Cardiac muscle cell (in vitro differentiated cells and primary cell): ENCODE measurements at regions not wholly inside any gene's neighbourhood (a gene's known extent, or its start where the extent isn't known, plus 50 kb on each side); places are given as distances from the start of the nearest gene placed in this dataset.

Experiments used
- DNase-seq, 2 donors: peaks; one replicate each; pipeline versions ENCODE4 v3.0.0 to v3.0.0-alpha.2; 2010 to 2017; ENCODE audit warnings: low read depth in 1 of 2, low spot score in 1 of 2
- H3K27ac ChIP-seq: fragments of 200-600 bp; sonication (generic); 2 replicates; pipeline ENCODE4 v1.5.1; 2016
- H3K27me3 ChIP-seq: fragments of 200-600 bp; sonication (generic); 2 replicates; pipeline ENCODE4 v1.6.0; 2016; ENCODE audit warnings: control low read depth
- H3K36me3 ChIP-seq: fragments of 200-600 bp; sonication (generic); 2 replicates; pipeline ENCODE4 v1.5.1; 2016; ENCODE audit warnings: control low read depth
- H3K4me1 ChIP-seq: fragments of 200-600 bp; sonication (generic); 2 replicates; pipeline ENCODE4 v1.8.1; 2017; ENCODE audit warnings: low read depth, mild to moderate bottlenecking, mixed run types
- H3K4me3 ChIP-seq: fragments of 200-600 bp; sonication (generic); 2 replicates; pipeline ENCODE4 v1.5.1; 2016; ENCODE audit warnings: mild to moderate bottlenecking
- H3K9me3 ChIP-seq: fragments of 200-600 bp; sonication (generic); 2 replicates; pipeline ENCODE4 v1.5.1; 2017; ENCODE audit warnings: low read depth, mild to moderate bottlenecking, control low read depth
- TF ChIP-seq, protein P1 (sequence below): IDR thresholded peaks from 2 replicates; pipeline ENCODE4 v1.5.1; 2012; ENCODE audit warnings: low read depth, mild to moderate bottlenecking, low read length

DNA sequence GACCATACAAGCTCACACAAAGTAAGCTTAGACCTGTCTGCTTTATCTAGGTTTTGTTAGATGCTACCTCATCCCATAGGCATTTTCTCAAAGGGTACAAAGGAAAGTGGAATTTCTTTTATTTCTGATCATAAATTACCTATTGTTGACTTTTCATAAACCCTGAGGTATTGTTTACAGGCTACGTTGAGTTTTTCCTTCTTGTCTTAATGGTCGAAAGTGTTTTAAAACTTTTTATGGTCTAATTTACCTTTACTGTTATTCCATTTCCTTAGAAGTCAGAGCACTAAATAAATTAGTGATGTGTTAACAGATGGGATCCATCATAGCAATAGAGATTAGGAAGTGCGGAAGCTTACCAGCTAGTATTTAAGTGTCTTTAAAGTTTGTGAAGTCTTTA is 159.2 kb upstream of the GABRA2 start:
- H3K4me1 ChIP-seq = no peaks in the 10 kb centered on the region
- no peak overlapping the region for H3K4me3 ChIP-seq
- H3K9me3 ChIP-seq = no peaks in the 10 kb centered on the region
- H3K27me3 ChIP-seq = no peaks in the 10 kb centered on the region
- DNase-seq = no peak
- no peaks in the 10 kb centered on the region for H3K36me3 ChIP-seq
- H3K27ac ChIP-seq = no peak overlapping the region
- TF ChIP-seq, protein P1, sequence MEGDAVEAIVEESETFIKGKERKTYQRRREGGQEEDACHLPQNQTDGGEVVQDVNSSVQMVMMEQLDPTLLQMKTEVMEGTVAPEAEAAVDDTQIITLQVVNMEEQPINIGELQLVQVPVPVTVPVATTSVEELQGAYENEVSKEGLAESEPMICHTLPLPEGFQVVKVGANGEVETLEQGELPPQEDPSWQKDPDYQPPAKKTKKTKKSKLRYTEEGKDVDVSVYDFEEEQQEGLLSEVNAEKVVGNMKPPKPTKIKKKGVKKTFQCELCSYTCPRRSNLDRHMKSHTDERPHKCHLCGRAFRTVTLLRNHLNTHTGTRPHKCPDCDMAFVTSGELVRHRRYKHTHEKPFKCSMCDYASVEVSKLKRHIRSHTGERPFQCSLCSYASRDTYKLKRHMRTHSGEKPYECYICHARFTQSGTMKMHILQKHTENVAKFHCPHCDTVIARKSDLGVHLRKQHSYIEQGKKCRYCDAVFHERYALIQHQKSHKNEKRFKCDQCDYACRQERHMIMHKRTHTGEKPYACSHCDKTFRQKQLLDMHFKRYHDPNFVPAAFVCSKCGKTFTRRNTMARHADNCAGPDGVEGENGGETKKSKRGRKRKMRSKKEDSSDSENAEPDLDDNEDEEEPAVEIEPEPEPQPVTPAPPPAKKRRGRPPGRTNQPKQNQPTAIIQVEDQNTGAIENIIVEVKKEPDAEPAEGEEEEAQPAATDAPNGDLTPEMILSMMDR = no peak

DNA sequence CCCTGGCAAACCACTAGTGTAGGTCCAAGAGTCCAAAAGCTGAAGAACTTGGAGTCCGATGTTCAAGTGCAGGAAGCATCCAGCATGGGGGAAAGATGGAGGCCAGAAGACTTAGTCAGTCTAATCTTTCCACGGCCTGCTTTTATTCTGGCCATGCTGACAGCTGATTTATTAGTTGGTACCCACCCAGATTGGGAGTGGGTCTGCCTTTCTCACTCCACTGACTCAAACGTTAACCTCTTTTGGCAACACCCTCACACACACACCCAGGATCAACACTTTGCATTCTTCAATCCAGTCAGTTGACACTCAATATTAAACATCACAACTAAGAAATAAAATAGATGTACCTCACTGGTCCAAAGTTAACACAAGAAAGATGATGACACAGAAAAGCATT is 134.8 kb upstream of the GABRA2 start:
- no peak for DNase-seq
- H3K9me3 ChIP-seq = no peaks in the 10 kb centered on the region
- TF ChIP-seq, protein P1 = no peak

DNA sequence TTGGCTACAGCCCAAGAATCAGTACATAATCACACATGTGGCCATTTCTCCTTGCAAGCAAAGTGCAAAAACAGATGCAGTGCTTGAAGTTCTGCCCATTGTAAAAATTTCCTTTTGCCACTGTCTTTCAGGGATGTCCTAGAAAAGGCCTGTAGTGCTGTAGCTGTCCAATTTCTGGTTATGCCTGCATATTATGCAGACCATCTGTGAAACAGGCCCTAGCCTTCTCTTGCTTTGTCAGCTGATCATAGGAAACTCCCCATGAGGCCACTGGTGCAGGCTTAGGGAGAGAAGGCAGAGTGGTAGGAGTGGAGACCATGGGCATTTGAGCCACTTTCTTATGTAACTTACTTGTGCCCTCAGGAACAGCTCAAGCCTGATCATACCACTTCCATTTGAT is 130.4 kb upstream of the GABRA2 start:
- TF ChIP-seq, protein P1 = no peak
- Histone ChIP-seq H3K27ac (no peak overlapping the region), H3K27me3 (no peaks in the 10 kb centered on the region), H3K36me3 (no peaks in the 10 kb centered on the region), H3K4me3 (no peak overlapping the region), H3K4me1 (no peaks in the 10 kb centered on the region), H3K9me3 (no peaks in the 10 kb centered on the region)
- DNase-seq = no peak

More for the DNA sequence above, 134.8 kb upstream of the GABRA2 start:
- Histone ChIP-seq H3K36me3 (no peaks in the 10 kb centered on the region), H3K4me1 (no peaks in the 10 kb centered on the region), H3K27ac (no peak overlapping the region), H3K27me3 (no peaks in the 10 kb centered on the region), H3K4me3 (no peak overlapping the region)

DNA sequence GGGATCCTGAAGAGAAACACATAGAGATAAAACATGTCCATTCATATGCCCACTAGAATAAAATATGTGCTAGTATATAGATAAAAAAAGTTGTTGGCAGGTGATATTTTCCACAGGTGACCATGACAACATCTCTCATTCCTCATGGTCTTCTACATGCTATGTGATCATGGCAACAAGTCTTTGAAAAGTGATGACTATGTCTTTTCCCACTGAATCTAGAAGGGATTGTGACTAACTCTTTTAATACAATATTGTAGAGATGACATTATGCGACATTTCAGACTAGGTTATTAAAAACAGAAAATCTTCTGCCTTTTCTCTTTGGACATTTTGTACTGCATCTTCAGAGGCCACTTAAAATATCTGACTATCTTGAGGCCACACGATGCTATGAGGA is 126.0 kb upstream of the GABRA2 start:
- no peaks in the 10 kb centered on the region for H3K27me3 ChIP-seq

DNA sequence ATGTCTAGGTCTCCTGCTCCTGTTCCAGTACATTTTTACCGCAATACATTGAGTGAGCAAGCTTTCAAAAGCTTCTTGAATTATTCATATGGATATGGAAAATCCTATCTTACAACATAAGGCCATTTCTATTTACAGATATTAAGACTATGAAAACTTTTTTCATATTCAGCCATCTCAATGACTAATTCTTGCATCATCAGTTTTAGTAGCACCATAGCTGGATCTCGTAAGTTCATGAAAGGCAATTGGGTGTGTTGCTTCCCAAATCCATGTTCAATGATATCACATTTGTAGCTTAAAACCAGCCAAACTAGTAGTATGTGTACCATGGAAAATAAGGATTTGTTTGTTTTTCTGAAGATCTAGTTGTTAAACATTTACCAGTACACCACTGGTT is 118.3 kb upstream of the GABRA2 start:
- Histone ChIP-seq H3K9me3 (no peaks in the 10 kb centered on the region), H3K4me1 (no peaks in the 10 kb centered on the region), H3K4me3 (no peak overlapping the region), H3K36me3 (no peaks in the 10 kb centered on the region), H3K27ac (no peak overlapping the region), H3K27me3 (no peaks in the 10 kb centered on the region)
- TF ChIP-seq, protein P1 = no peak
- peak in 1 of 2 donors; percentile 3 for DNase-seq

More for the DNA sequence above, 126.0 kb upstream of the GABRA2 start:
- Histone ChIP-seq H3K4me3 (no peak overlapping the region), H3K27ac (no peak overlapping the region), H3K4me1 (no peaks in the 10 kb centered on the region), H3K9me3 (no peaks in the 10 kb centered on the region), H3K36me3 (no peaks in the 10 kb centered on the region)
- TF ChIP-seq, protein P1 = no peak
- DNase-seq = no peak

DNA sequence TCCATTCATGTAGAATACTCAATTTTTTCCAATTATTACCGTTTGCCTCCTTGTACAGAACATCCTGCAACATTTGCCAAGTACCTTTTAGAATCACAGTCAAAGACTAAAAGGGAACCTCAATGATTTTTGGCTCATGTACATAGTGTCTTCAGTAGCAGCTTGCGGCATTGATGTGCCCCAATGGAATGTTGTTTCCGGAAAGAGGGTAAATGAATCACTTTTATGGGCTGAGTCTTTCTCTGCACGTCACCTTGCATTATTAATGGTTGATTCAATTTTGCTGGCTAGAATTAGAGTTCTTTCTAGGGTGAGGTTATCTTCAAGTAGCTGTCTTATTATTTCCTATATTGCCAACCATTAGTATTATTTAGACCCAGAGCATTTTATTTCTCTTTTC is 116.9 kb upstream of the GABRA2 start:
- TF ChIP-seq, protein P1 = no peak
- Histone ChIP-seq H3K27ac (no peak overlapping the region), H3K9me3 (no peaks in the 10 kb centered on the region), H3K4me3 (no peak overlapping the region), H3K4me1 (no peaks in the 10 kb centered on the region), H3K27me3 (no peaks in the 10 kb centered on the region), H3K36me3 (no peaks in the 10 kb centered on the region)
- peak in 1 of 2 donors; percentile 6 for DNase-seq
